Large intestine (tissue), 3 donors: ENCODE measurements at regions not wholly inside any gene's neighbourhood (a gene's known extent, or its start where the extent isn't known, plus 50 kb on each side); places are given as distances from the start of the nearest gene placed in this dataset.
A peak's percentile ranks its signal among the peaks of the same experiment; 100 is the strongest.

Experiments
- DNase-seq, 2 donors: peaks; one replicate each; pipeline versions ENCODE4 v3.0.0 to v3.0.0-alpha.2; 2013
- H3K27ac ChIP-seq: one replicate; pipeline ENCODE4 v1.5.1; 2013; ENCODE audit warnings: low read length
- H3K27me3 ChIP-seq: 2 replicates; pipeline ENCODE4 v1.6.1; 2013; ENCODE audit warnings: low read length; ENCODE audit not compliant: control insufficient read depth, insufficient read depth
- H3K36me3 ChIP-seq: 2 replicates; pipeline ENCODE4 v1.6.1; 2013; ENCODE audit warnings: low read length; ENCODE audit not compliant: control insufficient read depth, insufficient read depth
- H3K4me1 ChIP-seq: one replicate; pipeline ENCODE4 v1.6.1; 2013; ENCODE audit warnings: low read length; ENCODE audit not compliant: control insufficient read depth, insufficient read depth
- H3K4me3 ChIP-seq: one replicate; pipeline ENCODE4 v1.5.1; 2013; ENCODE audit warnings: low read length
- H3K9me3 ChIP-seq: one replicate; pipeline ENCODE4 v1.6.1; 2013; ENCODE audit warnings: mild to moderate bottlenecking, low read depth, low read length, moderate library complexity; ENCODE audit not compliant: control insufficient read depth
- WGBS: methylation state at CpG from one replicate; pipeline ENCODE4 v1.1.5; 2013; ENCODE audit warnings: low lambda C conversion rate; ENCODE audit not compliant: insufficient coverage; 5-methylcytosine and 5-hydroxymethylcytosine counted together

- Histone ChIP-seq H3K4me1 (no peaks in the 10 kb centered on the region), H3K4me3 (no peak overlapping the region), H3K36me3 (no peaks in the 10 kb centered on the region), H3K27me3 (no peaks in the 10 kb centered on the region), H3K27ac (no peak overlapping the region), H3K9me3 (no peaks in the 10 kb centered on the region)
- WGBS = 83% methylated on average over 1 of the region's 2 CpGs
- no peak for DNase-seq
These were observed 382.5 kb downstream of the RPS29 start for GRCh38 chr14:49203676-49204075.

GRCh38 chr14:49199159-49199558 is 387.0 kb downstream of the RPS29 start:
- Histone ChIP-seq H3K27me3 (no peaks in the 10 kb centered on the region), H3K27ac (no peak overlapping the region), H3K9me3 (no peaks in the 10 kb centered on the region), H3K36me3 (no peaks in the 10 kb centered on the region), H3K4me1 (no peaks in the 10 kb centered on the region), H3K4me3 (no peak overlapping the region)
- WGBS = 90% methylated on average over 2 of the region's 4 CpGs
- no peak for DNase-seq

- 100% methylated on average over 1 of the region's 1 CpG for WGBS
- H3K27me3 ChIP-seq = no peaks in the 10 kb centered on the region
- no peak overlapping the region for H3K27ac ChIP-seq
- H3K36me3 ChIP-seq = no peaks in the 10 kb centered on the region
- DNase-seq = no peak
- H3K4me1 ChIP-seq = no peaks in the 10 kb centered on the region
- no peaks in the 10 kb centered on the region for H3K9me3 ChIP-seq
- no peak overlapping the region for H3K4me3 ChIP-seq
These were observed 389.9 kb downstream of the RPS29 start for GRCh38 chr14:49196327-49196726.

- no CpG with 5 or more reads among the region's 2 CpGs for WGBS
- DNase-seq = no peak
- Histone ChIP-seq H3K36me3 (no peaks in the 10 kb centered on the region), H3K27me3 (no peaks in the 10 kb centered on the region), H3K27ac (no peak overlapping the region), H3K4me1 (no peaks in the 10 kb centered on the region), H3K4me3 (no peak overlapping the region), H3K9me3 (peaks cover under 1% of the 10 kb centered on the region)
These were observed 392.1 kb downstream of the RPS29 start for GRCh38 chr14:49194067-49194466.

- Histone ChIP-seq H3K36me3 (no peaks in the 10 kb centered on the region), H3K27ac (no peak overlapping the region), H3K4me1 (no peaks in the 10 kb centered on the region), H3K27me3 (no peaks in the 10 kb centered on the region), H3K4me3 (no peak overlapping the region), H3K9me3 (peaks cover 3% of the 10 kb centered on the region)
- DNase-seq = no peak
- WGBS = 80% methylated on average over 1 of the region's 7 CpGs
These were observed 392.7 kb downstream of the RPS29 start for GRCh38 chr14:49193332-49194065.

- H3K27ac ChIP-seq = no peak overlapping the region
- H3K9me3 ChIP-seq = peaks cover 3% of the 10 kb centered on the region
- 94% methylated on average over 2 of the region's 5 CpGs for WGBS
- no peak overlapping the region for H3K4me3 ChIP-seq
- H3K4me1 ChIP-seq = no peaks in the 10 kb centered on the region
- H3K36me3 ChIP-seq = no peaks in the 10 kb centered on the region
- no peaks in the 10 kb centered on the region for H3K27me3 ChIP-seq
- DNase-seq = no peak
These were observed 394.8 kb downstream of the RPS29 start for GRCh38 chr14:49191380-49191779.

- DNase-seq = no peak
- H3K27ac ChIP-seq = no peak overlapping the region
- peaks cover 3% of the 10 kb centered on the region for H3K9me3 ChIP-seq
These were observed 396.8 kb downstream of the RPS29 start for GRCh38 chr14:49189375-49189774.

GRCh38 chr14:49187799-49188198 is 398.4 kb downstream of the RPS29 start:
- DNase-seq = no peak
- no CpG with 5 or more reads among the region's 4 CpGs for WGBS

More at GRCh38 chr14:49189375-49189774, 396.8 kb downstream of the RPS29 start:
- WGBS = no CpG with 5 or more reads among the region's 1 CpG
- no peaks in the 10 kb centered on the region for H3K36me3 ChIP-seq
- H3K27me3 ChIP-seq = no peaks in the 10 kb centered on the region
- no peaks in the 10 kb centered on the region for H3K4me1 ChIP-seq
- H3K4me3 ChIP-seq = no peak overlapping the region

GRCh38 chr14:49173765-49174373 is 412.3 kb downstream of the RPS29 start:
- no peaks in the 10 kb centered on the region for H3K27me3 ChIP-seq
- no peak overlapping the region for H3K4me3 ChIP-seq
- no peak overlapping the region for H3K27ac ChIP-seq
- H3K9me3 ChIP-seq = no peaks in the 10 kb centered on the region
- H3K36me3 ChIP-seq = no peaks in the 10 kb centered on the region
- H3K4me1 ChIP-seq = no peaks in the 10 kb centered on the region
- DNase-seq = peak; percentile 36 to 46
- 0% methylated on average over 2 of the region's 3 CpGs for WGBS

More at GRCh38 chr14:49187799-49188198, 398.4 kb downstream of the RPS29 start:
- Histone ChIP-seq H3K27ac (no peak overlapping the region), H3K27me3 (no peaks in the 10 kb centered on the region), H3K36me3 (no peaks in the 10 kb centered on the region), H3K9me3 (peaks cover 3% of the 10 kb centered on the region), H3K4me1 (no peaks in the 10 kb centered on the region), H3K4me3 (no peak overlapping the region)

- no peak overlapping the region for H3K4me3 ChIP-seq
- WGBS = 79% methylated on average over 2 of the region's 2 CpGs
- no peaks in the 10 kb centered on the region for H3K36me3 ChIP-seq
- no peak overlapping the region for H3K27ac ChIP-seq
- H3K27me3 ChIP-seq = no peaks in the 10 kb centered on the region
- no peaks in the 10 kb centered on the region for H3K9me3 ChIP-seq
- H3K4me1 ChIP-seq = no peaks in the 10 kb centered on the region
- peak in 1 of 2 donors; percentile 1 for DNase-seq
These were observed 422.1 kb downstream of the RPS29 start for GRCh38 chr14:49164074-49164473.

GRCh38 chr14:49160983-49161382 is 425.2 kb downstream of the RPS29 start:
- H3K9me3 ChIP-seq = no peaks in the 10 kb centered on the region
- H3K4me1 ChIP-seq = no peaks in the 10 kb centered on the region
- no peaks in the 10 kb centered on the region for H3K27me3 ChIP-seq
- no peaks in the 10 kb centered on the region for H3K36me3 ChIP-seq
- no CpG with 5 or more reads among the region's 2 CpGs for WGBS
- no peak overlapping the region for H3K27ac ChIP-seq
- H3K4me3 ChIP-seq = no peak overlapping the region
- no peak for DNase-seq
